ENCODE measurements at regions not wholly inside any gene's neighbourhood (a gene's known extent, or its start where the extent isn't known, plus 50 kb on each side); places are given as distances from the start of the nearest gene placed in this dataset.

DNA sequence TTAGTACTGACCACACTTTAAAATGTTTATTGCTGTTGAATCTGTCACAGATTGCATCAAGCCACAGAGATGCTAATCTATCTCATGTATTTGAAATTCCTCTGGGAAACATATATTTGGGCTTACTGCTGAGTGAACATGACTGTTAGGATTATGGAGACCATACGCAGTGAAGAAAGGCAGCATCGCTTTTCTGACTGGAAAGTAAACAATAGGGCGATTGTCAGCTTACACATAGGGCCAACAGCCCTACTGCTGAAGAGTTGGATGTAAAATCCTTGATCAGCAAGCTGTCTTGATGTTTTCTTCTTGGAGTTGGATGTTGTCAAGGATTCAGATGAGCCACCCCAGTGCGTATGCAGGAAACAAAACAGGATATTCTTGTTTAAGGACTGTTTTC, 368.7 kb upstream of the ADGRL2 start:
- Histone ChIP-seq H3K36me3 (no peaks in the 10 kb centered on the region), H3K27ac (replicated peaks in 1 of 4) (no peak overlapping the region), H3K4me3 (no peak overlapping the region), H3K4me1 (peaks cover 0 to 9% (median 8%) of the 10 kb centered on the region in 4 donors), H3K27me3 (no peaks in the 10 kb centered on the region), H3K9me3 (no peaks in the 10 kb centered on the region)
- WGBS, result 79% methylated on average over 4 of the region's 4 CpGs
- TF ChIP-seq, protein P1, sequence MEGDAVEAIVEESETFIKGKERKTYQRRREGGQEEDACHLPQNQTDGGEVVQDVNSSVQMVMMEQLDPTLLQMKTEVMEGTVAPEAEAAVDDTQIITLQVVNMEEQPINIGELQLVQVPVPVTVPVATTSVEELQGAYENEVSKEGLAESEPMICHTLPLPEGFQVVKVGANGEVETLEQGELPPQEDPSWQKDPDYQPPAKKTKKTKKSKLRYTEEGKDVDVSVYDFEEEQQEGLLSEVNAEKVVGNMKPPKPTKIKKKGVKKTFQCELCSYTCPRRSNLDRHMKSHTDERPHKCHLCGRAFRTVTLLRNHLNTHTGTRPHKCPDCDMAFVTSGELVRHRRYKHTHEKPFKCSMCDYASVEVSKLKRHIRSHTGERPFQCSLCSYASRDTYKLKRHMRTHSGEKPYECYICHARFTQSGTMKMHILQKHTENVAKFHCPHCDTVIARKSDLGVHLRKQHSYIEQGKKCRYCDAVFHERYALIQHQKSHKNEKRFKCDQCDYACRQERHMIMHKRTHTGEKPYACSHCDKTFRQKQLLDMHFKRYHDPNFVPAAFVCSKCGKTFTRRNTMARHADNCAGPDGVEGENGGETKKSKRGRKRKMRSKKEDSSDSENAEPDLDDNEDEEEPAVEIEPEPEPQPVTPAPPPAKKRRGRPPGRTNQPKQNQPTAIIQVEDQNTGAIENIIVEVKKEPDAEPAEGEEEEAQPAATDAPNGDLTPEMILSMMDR (IDR thresholded peaks at IDR 0.05), result no peak
- intact Hi-C loops (cut with DNase I), result no loop called here
- DNase-seq (ENCODE audit: extremely low spot score), result no peak

DNA sequence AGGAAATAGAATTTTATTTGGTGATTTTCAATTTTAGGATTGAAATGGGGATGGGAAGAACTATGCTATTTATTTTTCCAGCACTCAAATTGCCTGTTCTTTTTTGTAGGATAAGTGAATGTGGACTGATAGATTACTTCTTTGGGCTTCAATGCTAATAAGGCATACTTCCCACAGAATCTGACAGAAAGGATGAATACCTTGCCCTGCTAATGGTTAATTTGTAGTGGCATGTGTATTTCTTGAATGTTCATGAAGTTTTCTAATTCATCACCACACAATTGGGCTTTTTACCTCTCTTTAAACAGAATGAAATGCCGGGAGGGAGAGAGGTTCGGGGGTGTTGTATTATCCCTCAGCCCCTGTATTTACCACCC, 369.1 kb upstream of the ADGRL2 start:
- no peak overlapping the region for H3K4me3 ChIP-seq
- intact Hi-C loops (cut with DNase I), result no loop called here
- DNase-seq (ENCODE audit: extremely low spot score), result no peak
- WGBS, result 90% methylated on average over 2 of the region's 2 CpGs
- no peak overlapping the region for H3K27ac ChIP-seq (replicated peaks in 1 of 4)
- H3K9me3 ChIP-seq, result no peaks in the 10 kb centered on the region
- H3K36me3 ChIP-seq, result no peaks in the 10 kb centered on the region
- H3K27me3 ChIP-seq, result no peaks in the 10 kb centered on the region
- H3K4me1 ChIP-seq, result peaks cover 0 to 7% (median 5%) of the 10 kb centered on the region in 4 donors
- TF ChIP-seq, protein P1 (IDR thresholded peaks at IDR 0.05), result no peak
- TF ChIP-seq POLR2AphosphoS5 (IDR thresholded peaks at IDR 0.05) (no peak), POLR2A (IDR thresholded peaks at IDR 0.05; ENCODE audit: low read depth) (no peak), EP300 (IDR thresholded peaks at IDR 0.05) (no peak)

DNA sequence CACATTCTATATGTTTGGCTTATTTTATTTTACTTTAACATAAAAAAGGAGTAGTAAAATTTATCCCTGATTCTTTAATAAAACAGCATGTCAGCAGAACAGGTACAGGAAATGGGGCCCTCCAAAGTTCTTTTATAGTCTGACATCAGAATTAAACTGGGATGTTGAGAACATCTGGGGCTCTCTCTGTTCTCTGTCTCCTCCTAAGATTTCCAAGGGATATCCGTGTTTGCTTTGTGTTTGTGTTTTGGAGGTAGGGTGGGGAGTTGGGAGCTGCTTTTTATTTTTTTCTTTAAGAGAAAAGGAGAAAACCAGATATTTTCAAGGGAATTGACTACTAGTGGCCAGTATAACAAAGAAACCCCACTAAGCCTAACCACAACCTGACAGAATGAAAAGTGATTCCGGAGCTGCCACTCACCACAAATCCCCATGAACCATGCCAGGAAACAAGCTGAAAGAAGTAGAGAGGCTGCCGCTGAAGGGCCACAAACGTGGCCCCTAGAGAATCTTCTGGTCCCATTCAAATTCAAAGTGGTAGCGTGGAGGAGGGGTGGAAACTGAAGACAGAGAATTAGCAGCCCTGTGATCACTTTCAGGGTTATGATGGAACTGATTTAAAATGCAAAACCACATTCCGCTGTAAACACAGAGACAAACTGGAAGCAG, 369.6 kb upstream of the ADGRL2 start:
- Histone ChIP-seq H3K4me3 (no peak overlapping the region), H3K36me3 (no peaks in the 10 kb centered on the region), H3K27ac (replicated peaks in 1 of 4) (no peak overlapping the region), H3K9me3 (no peaks in the 10 kb centered on the region), H3K4me1 (peaks cover 0 to 7% (median 5%) of the 10 kb centered on the region in 4 donors), H3K27me3 (no peaks in the 10 kb centered on the region)
- no peak for DNase-seq (ENCODE audit: extremely low spot score)
- intact Hi-C loops (cut with DNase I), result no loop called here
- no peak for TF ChIP-seq EP300 (IDR thresholded peaks at IDR 0.05)
- no peak for TF ChIP-seq POLR2A (IDR thresholded peaks at IDR 0.05; ENCODE audit: low read depth)
- TF ChIP-seq, protein P1 (IDR thresholded peaks at IDR 0.05), result no peak
- WGBS, result 67% methylated on average over 6 of the region's 6 CpGs

DNA sequence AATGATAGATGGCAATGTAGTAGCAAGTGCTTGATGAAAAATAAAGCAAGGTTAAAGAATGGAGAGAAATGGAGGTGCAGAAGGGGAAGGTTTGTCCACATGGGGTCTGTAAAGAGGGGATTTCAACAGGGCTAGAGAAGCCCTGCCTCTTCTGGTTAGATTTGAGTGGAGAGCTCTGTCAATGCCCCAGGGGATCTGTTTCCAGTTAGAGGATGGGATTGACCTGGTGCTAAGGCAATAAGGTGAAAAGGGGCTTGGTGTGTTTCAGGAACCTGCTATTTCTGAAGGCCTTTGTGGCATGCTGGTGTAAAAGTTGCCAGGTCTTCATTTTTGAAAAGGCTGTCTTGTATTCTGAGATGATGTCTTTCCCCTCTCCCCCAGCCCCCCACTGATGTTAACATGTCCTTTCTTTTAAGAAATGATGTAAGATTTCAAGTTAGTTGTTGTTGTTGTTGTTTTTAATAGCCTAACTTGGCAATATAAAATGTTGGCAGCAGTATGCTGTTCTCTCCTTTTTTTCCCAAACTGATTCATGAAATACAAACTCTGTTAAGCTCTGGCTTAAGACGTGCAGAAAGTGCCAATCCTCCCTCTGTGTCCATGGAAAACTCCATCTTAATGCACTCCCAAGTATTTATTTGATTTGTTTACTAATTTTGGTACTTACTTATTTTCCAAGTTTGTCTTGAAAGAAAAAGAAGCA, 370.3 kb upstream of the ADGRL2 start:
- Histone ChIP-seq H3K27me3 (no peaks in the 10 kb centered on the region), H3K4me3 (no peak overlapping the region), H3K4me1 (peaks cover 0 to 7% (median 5%) of the 10 kb centered on the region in 4 donors), H3K9me3 (no peaks in the 10 kb centered on the region), H3K36me3 (no peaks in the 10 kb centered on the region), H3K27ac (replicated peaks in 1 of 4) (no peak overlapping the region)
- no peak for TF ChIP-seq EP300 (IDR thresholded peaks at IDR 0.05)
- TF ChIP-seq, protein P1 (IDR thresholded peaks at IDR 0.05), result no peak
- TF ChIP-seq POLR2AphosphoS5 (IDR thresholded peaks at IDR 0.05), result no peak
- no peak for TF ChIP-seq POLR2A (IDR thresholded peaks at IDR 0.05; ENCODE audit: low read depth)
- intact Hi-C loops (cut with DNase I), result no loop called here
- WGBS, result 48% methylated on average over 1 of the region's 1 CpG
- DNase-seq (ENCODE audit: extremely low spot score), result no peak
